ENCODE measurements at regions not wholly inside any gene's neighbourhood (a gene's known extent, or its start where the extent isn't known, plus 50 kb on each side); places are given as distances from the start of the nearest gene placed in this dataset.
"Not testable (repeated sequence)": the region's sequence is repeated elsewhere in the genome, so short reads cannot be mapped to it uniquely, and the experiment has no call there.

DNA sequence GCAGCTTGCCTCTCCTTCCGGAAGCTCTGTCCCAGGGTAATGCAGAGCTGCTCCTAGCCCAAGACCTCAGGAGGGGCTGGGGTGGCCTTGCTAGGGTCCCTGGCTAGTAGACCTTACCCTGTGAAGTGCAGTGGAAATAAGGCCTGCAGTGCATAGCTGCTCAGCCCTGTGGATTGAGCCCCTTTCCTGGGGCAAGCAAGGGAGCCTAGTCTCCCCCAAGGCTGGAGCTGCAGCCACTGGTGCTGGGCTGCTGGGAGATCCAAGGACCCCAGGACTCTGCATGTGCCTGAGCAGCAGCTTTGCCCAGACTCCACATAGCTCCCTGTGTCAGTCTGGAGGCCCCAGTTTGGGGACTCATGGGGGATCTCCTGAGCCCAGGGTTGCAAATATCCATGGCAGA, 57.9 kb downstream of the FANCF start:
- Mint-ChIP-seq H3K9me3 (no peaks in the 10 kb centered on the region), H3K27me3 (peaks cover 13% of the 10 kb centered on the region), H3K36me3 (no peaks in the 10 kb centered on the region), H3K4me3 (no peak overlapping the region), H3K4me1 (no peaks in the 10 kb centered on the region), H3K27ac (no peak overlapping the region)

- H3K36me3 Mint-ChIP-seq = no peaks in the 10 kb centered on the region
- no peak overlapping the region for H3K27ac Mint-ChIP-seq
- H3K4me1 Mint-ChIP-seq = no peaks in the 10 kb centered on the region
- no peak overlapping the region for H3K4me3 Mint-ChIP-seq
- no peaks in the 10 kb centered on the region for H3K9me3 Mint-ChIP-seq
- H3K27me3 Mint-ChIP-seq = peaks cover 13% of the 10 kb centered on the region
These were observed 59.3 kb downstream of the FANCF start for GRCh38 chr11:22566293-22566692.

DNA sequence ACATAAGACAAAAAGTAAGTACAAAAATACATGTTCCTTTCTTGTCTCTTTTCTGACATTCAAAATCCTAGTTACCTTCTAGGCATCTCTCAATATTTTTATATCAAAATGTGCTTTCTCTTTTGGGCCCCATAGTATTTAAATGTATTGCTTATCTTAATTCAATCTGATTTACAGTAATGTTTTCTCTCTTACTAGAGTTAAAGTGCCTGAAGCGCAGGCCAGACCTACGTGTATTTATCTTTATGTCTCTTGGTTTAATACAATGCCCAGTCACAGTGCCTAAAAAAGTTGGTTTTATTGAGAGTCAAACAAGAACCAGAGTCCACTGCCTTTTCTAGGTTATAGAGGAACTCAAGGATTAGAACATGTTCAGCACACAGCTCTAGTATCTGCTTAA, 64.3 kb downstream of the FANCF start:
- peaks cover 8% of the 10 kb centered on the region for H3K27me3 Mint-ChIP-seq
- H3K27ac Mint-ChIP-seq = no peak overlapping the region
- H3K36me3 Mint-ChIP-seq = no peaks in the 10 kb centered on the region
- H3K4me1 Mint-ChIP-seq = no peaks in the 10 kb centered on the region
- no peaks in the 10 kb centered on the region for H3K9me3 Mint-ChIP-seq
- H3K4me3 Mint-ChIP-seq = no peak overlapping the region

DNA sequence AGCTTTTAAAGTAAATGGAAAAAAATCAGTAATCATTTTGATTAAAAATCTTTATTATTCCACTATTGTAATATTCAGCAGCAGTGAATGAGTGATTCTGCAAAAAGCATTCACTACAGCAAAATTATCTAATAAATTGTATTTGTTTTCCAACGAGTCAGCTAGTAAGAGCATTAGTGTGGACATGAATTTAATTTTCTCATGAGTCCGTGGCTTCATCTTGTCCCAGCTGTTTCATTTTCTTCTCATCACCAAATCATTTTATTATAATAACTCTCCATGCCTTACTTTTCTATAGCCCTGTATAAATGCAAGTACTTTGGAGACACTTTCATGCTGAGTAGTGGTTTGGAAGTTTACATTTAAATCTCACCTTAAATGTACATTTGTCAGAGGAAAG, 66.2 kb downstream of the FANCF start:
- peaks cover 5% of the 10 kb centered on the region for H3K27me3 Mint-ChIP-seq
- H3K36me3 Mint-ChIP-seq = no peaks in the 10 kb centered on the region
- H3K4me3 Mint-ChIP-seq = no peak overlapping the region
- H3K27ac Mint-ChIP-seq = no peak overlapping the region
- no peaks in the 10 kb centered on the region for H3K4me1 Mint-ChIP-seq
- no peaks in the 10 kb centered on the region for H3K9me3 Mint-ChIP-seq

GRCh38 chr11:22558664-22559063, 67.0 kb downstream of the FANCF start:
- peaks cover 3% of the 10 kb centered on the region for H3K27me3 Mint-ChIP-seq
- H3K4me3 Mint-ChIP-seq = no peak overlapping the region
- no peaks in the 10 kb centered on the region for H3K4me1 Mint-ChIP-seq
- H3K27ac Mint-ChIP-seq = no peak overlapping the region
- no peaks in the 10 kb centered on the region for H3K9me3 Mint-ChIP-seq
- no peaks in the 10 kb centered on the region for H3K36me3 Mint-ChIP-seq

DNA sequence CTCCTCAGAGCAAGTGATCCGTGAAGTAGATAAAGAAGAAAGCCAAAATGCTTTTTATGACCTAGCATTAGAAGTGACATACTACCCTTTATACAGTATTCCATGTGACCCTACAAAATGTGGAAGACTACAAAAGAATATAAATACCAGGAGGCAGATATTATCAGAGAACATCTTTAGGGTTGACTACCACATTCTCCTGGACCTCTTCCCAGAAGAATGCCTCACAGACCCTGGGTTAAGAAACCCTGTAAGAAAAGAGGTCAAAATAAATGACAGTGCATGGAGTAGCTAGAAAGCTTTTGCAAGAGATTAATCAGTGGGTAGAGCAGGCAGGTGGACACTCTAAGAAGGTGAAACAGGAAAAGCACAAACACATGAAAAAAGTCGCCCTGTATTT, 69.2 kb downstream of the FANCF start:
- H3K27ac Mint-ChIP-seq = no peak overlapping the region
- H3K27me3 Mint-ChIP-seq = peaks cover 3% of the 10 kb centered on the region
- no peak overlapping the region for H3K4me3 Mint-ChIP-seq
- no peaks in the 10 kb centered on the region for H3K36me3 Mint-ChIP-seq
- H3K4me1 Mint-ChIP-seq = no peaks in the 10 kb centered on the region
- H3K9me3 Mint-ChIP-seq = no peaks in the 10 kb centered on the region

GRCh38 chr11:22555881-22556280, 69.7 kb downstream of the FANCF start:
- Mint-ChIP-seq H3K27me3 (peaks cover 3% of the 10 kb centered on the region), H3K9me3 (no peaks in the 10 kb centered on the region), H3K4me1 (no peaks in the 10 kb centered on the region), H3K27ac (no peak overlapping the region), H3K4me3 (no peak overlapping the region), H3K36me3 (no peaks in the 10 kb centered on the region)

GRCh38 chr11:22554221-22554620, 71.4 kb downstream of the FANCF start:
- H3K27ac Mint-ChIP-seq = no peak overlapping the region

GRCh38 chr11:22552885-22553284, 72.7 kb downstream of the FANCF start:
- H3K27ac Mint-ChIP-seq = no peak overlapping the region
- H3K4me1 Mint-ChIP-seq = no peaks in the 10 kb centered on the region
- H3K36me3 Mint-ChIP-seq = no peaks in the 10 kb centered on the region
- no peak overlapping the region for H3K4me3 Mint-ChIP-seq
- no peaks in the 10 kb centered on the region for H3K9me3 Mint-ChIP-seq
- peaks cover 3% of the 10 kb centered on the region for H3K27me3 Mint-ChIP-seq

More at GRCh38 chr11:22554221-22554620, 71.4 kb downstream of the FANCF start:
- Mint-ChIP-seq H3K36me3 (no peaks in the 10 kb centered on the region), H3K4me1 (no peaks in the 10 kb centered on the region), H3K9me3 (no peaks in the 10 kb centered on the region), H3K27me3 (peaks cover 3% of the 10 kb centered on the region), H3K4me3 (no peak overlapping the region)

DNA sequence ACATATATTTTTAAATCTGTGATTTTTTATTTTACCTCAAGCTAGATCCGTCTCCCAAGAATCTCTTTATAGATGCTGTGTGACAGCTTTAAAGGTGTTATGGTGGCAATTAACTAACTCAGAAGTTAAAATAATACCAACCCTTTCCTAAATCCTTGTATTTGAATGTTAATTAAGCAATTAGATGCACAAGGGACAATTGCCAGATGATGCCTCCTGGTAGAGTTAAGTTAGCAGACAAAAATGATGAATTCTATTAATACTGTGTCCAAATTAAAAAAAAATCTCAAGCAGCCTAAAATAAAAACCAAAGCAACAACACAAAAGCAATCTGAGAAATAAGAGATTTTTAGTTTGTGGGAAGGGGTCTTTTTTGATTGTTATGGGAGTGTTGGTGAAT, 78.9 kb downstream of the FANCF start:
- Mint-ChIP-seq H3K27me3 (no peaks in the 10 kb centered on the region), H3K4me3 (no peak overlapping the region), H3K36me3 (no peaks in the 10 kb centered on the region), H3K27ac (no peak overlapping the region), H3K9me3 (no peaks in the 10 kb centered on the region), H3K4me1 (no peaks in the 10 kb centered on the region)

DNA sequence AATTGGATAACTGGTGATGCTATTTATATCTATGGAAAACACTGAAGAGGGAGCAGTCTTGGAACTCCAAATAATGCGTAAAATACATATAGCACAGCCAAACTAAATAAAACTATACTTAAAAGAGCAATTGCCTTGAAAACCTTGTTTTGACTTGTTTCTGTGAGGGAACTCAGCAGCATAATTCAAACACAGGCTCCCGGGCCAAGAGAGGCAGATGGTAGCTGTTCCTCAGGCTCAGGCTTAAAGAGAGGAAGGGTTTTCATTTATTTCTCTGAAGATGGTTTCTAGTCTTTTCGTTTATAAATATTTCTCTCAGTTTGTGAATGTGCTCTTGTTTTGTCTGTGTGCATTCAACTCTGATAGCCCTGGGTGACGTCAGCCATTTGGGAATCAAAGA, 82.4 kb downstream of the FANCF start:
- Mint-ChIP-seq H3K9me3 (no peaks in the 10 kb centered on the region), H3K4me1 (no peaks in the 10 kb centered on the region), H3K36me3 (no peaks in the 10 kb centered on the region), H3K27me3 (peaks cover 5% of the 10 kb centered on the region), H3K27ac (no peak overlapping the region), H3K4me3 (no peak overlapping the region)

- Mint-ChIP-seq H3K9me3 (no peaks in the 10 kb centered on the region), H3K4me1 (no peaks in the 10 kb centered on the region), H3K4me3 (no peak overlapping the region), H3K27me3 (peaks cover 10% of the 10 kb centered on the region), H3K27ac (no peak overlapping the region), H3K36me3 (no peaks in the 10 kb centered on the region)
These were observed 85.8 kb downstream of the FANCF start for GRCh38 chr11:22539821-22540256.

DNA sequence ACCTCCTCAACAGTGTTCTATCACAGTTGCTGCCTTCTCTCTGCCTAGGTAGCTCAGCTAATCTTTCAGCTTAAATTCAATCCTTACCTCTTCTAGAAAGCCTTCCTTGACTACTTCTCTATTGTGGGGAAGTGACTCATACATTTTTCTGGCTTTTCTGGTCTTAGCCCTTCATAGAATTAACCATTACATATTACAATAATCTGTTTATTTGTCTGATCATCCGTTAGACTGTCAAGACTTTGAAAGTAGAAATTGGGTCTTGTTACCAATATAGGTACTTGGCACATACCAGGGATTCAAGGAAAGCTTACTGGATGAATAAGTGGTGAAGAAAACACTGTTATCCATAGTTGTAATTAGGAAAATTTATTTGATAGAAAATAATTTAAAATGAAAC, 89.6 kb downstream of the FANCF start:
- Mint-ChIP-seq H3K36me3 (no peaks in the 10 kb centered on the region), H3K27ac (no peak overlapping the region), H3K4me3 (no peak overlapping the region)

GRCh38 chr11:22528612-22529429, 96.8 kb downstream of the FANCF start:
- not testable (repeated sequence) for H3K4me3 Mint-ChIP-seq, H3K27ac Mint-ChIP-seq, H3K9me3 Mint-ChIP-seq, H3K4me1 Mint-ChIP-seq, H3K27me3 Mint-ChIP-seq, H3K36me3 Mint-ChIP-seq

More for the DNA sequence above, 89.6 kb downstream of the FANCF start:
- H3K27me3 Mint-ChIP-seq = peaks cover 13% of the 10 kb centered on the region
- no peaks in the 10 kb centered on the region for H3K9me3 Mint-ChIP-seq
- H3K4me1 Mint-ChIP-seq = no peaks in the 10 kb centered on the region

GRCh38 chr11:22522225-22522624, 103.4 kb downstream of the FANCF start:
- Mint-ChIP-seq H3K27me3 (peaks cover 2% of the 10 kb centered on the region), H3K4me3 (no peak overlapping the region), H3K9me3 (no peaks in the 10 kb centered on the region), H3K36me3 (no peaks in the 10 kb centered on the region), H3K27ac (no peak overlapping the region), H3K4me1 (no peaks in the 10 kb centered on the region)

DNA sequence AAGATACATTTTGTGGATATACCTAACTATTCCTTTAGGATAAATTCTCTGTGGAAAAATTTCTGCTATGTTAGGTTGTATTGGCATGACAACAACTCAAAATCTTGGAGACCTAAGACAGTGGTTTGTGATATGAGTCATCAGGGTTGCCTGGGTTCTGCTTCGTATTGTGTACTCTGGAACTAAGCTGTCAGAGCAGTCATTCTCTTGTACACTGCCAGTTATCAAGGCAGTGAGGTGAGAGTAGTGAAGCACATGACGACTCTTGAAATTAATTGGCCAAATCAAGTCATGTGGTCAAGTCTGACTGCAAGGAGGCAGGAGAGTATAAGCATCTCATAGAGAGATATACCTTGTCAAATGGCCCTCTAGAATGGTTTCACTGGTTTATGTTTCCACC, 104.4 kb downstream of the FANCF start:
- Mint-ChIP-seq H3K36me3 (no peaks in the 10 kb centered on the region), H3K4me1 (no peaks in the 10 kb centered on the region), H3K27ac (no peak overlapping the region), H3K9me3 (no peaks in the 10 kb centered on the region), H3K4me3 (no peak overlapping the region), H3K27me3 (peaks cover 2% of the 10 kb centered on the region)

GRCh38 chr11:22520521-22520920, 105.1 kb downstream of the FANCF start:
- H3K27me3 Mint-ChIP-seq = peaks cover 2% of the 10 kb centered on the region
- no peaks in the 10 kb centered on the region for H3K9me3 Mint-ChIP-seq

More at GRCh38 chr11:22520521-22520920, 105.1 kb downstream of the FANCF start:
- Mint-ChIP-seq H3K4me3 (no peak overlapping the region), H3K36me3 (no peaks in the 10 kb centered on the region), H3K27ac (no peak overlapping the region), H3K4me1 (no peaks in the 10 kb centered on the region)

All from activated naive CD4-positive, alpha-beta T cell treated with anti-CD3 and anti-CD28 coated beads, Interleukin-2, amount 50 U/mL, for 24 hours (primary cell).